AG09319 (cell line): ENCODE measurements at regions not wholly inside any gene's neighbourhood (a gene's known extent, or its start where the extent isn't known, plus 50 kb on each side); places are given as distances from the start of the nearest gene placed in this dataset.
A peak's percentile ranks its signal among the peaks of the same experiment; 100 is the strongest.
"Not testable (repeated sequence)": the region's sequence is repeated elsewhere in the genome, so short reads cannot be mapped to it uniquely, and the experiment has no call there.

ENCODE experiments used
- DNase-seq: peaks from one replicate; pipeline ENCODE4 v3.0.0-alpha.2; 2010; ENCODE audit warnings: low read depth; ENCODE audit errors: extremely low read depth
- CTCF ChIP-seq: IDR thresholded peaks from 2 replicates; pipeline ENCODE4 v1.5.1; 2011; ENCODE audit warnings: low read depth, mild to moderate bottlenecking, inconsistent platforms, low read length, moderate library complexity

GRCh38 chr15:98288091-98288590 is 327.6 kb downstream of the ARRDC4 start:
- TF ChIP-seq CTCF, result no peak
- no peak for DNase-seq

GRCh38 chr15:98289747-98290146 is 329.2 kb downstream of the ARRDC4 start:
- no peak for TF ChIP-seq CTCF
- no peak for DNase-seq

GRCh38 chr15:98292442-98293240 is 332.1 kb downstream of the ARRDC4 start:
- TF ChIP-seq CTCF, result peak; percentile 59
- no peak for DNase-seq

- no peak for DNase-seq
- no peak for TF ChIP-seq CTCF
Measured at GRCh38 chr15:98294126-98294525, 333.6 kb downstream of the ARRDC4 start.

- not testable (repeated sequence) for DNase-seq
- peak; percentile 30 for TF ChIP-seq CTCF
Measured at GRCh38 chr15:98295101-98295759, 334.7 kb downstream of the ARRDC4 start.

DNA sequence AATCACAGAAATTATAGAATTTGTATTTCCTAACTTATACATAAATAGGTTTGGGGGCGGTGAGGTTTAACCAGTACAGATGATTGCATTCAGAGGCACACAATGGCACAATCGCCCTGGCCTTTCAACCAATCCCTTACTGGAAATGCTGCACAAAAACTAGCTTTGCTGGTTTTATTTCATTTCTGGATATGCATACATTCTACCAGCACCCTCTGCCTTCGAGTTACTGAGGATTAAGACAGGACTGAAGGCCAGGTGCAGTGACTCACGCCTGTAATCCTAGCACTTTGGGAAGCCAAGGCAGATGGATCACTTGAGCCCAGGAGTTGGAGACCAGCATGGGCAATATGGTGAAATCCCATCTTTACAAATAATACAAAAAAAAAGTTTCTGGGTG is 336.1 kb downstream of the ARRDC4 start:
- TF ChIP-seq CTCF, result no peak
- DNase-seq, result no peak

DNA sequence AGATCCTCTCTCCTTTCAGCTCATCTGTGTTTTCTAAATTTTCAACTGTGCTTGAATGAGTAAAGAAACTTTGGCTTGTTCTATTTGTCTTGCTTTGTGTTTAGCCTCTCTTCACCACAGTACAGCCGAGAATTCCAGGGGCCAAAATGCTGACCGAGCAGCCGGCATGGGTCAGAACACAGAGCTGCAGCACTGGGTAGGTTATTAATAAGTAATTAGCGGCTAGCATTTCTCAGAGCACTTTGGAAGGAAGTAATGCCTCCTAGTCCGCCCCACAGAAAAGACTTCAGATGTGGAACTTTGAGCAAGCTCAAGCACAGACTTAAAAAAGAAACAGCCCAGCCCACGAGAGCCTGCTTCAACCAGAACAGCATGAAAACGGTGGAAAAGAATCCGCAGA is 343.9 kb downstream of the ARRDC4 start:
- no peak for TF ChIP-seq CTCF
- no peak for DNase-seq
